AG10803 (cell line): ENCODE measurements at regions not wholly inside any gene's neighbourhood (a gene's known extent, or its start where the extent isn't known, plus 50 kb on each side); places are given as distances from the start of the nearest gene placed in this dataset.

ENCODE experiments used
- DNase-seq: peaks from one replicate; pipeline ENCODE4 v3.0.0; 2010; ENCODE audit warnings: low read depth
- H3K4me3 ChIP-seq: 2 replicates; pipeline ENCODE4 v1.5.1; 2011; ENCODE audit warnings: mild to moderate bottlenecking, low read length, control low read depth
- TF ChIP-seq, protein P1 (sequence below): conservative IDR thresholded peaks from 2 replicates; pipeline ENCODE4 v1.5.1; 2011; ENCODE audit warnings: mild to moderate bottlenecking, low read length, control low read depth, inconsistent platforms

DNA sequence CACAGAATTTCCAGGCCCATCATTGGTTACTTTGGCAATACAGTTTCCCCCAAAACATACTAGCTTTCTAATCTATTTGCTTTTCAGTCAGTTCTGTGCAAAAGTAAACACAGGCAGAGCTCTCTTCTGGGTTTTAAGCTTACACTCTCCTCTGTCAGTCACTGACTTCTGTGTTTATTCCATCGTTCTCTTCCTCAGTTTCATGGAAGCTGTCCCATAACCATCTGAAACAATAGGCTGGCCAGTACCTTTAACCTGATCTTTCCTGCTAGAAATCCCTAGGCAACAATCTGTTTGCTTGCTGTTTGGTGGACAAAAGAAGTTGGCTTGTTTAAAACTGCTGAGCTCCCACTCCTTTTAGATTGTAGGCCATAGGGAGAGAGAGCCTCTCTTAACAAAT is 431.5 kb downstream of the HACE1 start:
- DNase-seq = no peak
- TF ChIP-seq, protein P1, sequence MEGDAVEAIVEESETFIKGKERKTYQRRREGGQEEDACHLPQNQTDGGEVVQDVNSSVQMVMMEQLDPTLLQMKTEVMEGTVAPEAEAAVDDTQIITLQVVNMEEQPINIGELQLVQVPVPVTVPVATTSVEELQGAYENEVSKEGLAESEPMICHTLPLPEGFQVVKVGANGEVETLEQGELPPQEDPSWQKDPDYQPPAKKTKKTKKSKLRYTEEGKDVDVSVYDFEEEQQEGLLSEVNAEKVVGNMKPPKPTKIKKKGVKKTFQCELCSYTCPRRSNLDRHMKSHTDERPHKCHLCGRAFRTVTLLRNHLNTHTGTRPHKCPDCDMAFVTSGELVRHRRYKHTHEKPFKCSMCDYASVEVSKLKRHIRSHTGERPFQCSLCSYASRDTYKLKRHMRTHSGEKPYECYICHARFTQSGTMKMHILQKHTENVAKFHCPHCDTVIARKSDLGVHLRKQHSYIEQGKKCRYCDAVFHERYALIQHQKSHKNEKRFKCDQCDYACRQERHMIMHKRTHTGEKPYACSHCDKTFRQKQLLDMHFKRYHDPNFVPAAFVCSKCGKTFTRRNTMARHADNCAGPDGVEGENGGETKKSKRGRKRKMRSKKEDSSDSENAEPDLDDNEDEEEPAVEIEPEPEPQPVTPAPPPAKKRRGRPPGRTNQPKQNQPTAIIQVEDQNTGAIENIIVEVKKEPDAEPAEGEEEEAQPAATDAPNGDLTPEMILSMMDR = no peak
- no peak overlapping the region for H3K4me3 ChIP-seq

DNA sequence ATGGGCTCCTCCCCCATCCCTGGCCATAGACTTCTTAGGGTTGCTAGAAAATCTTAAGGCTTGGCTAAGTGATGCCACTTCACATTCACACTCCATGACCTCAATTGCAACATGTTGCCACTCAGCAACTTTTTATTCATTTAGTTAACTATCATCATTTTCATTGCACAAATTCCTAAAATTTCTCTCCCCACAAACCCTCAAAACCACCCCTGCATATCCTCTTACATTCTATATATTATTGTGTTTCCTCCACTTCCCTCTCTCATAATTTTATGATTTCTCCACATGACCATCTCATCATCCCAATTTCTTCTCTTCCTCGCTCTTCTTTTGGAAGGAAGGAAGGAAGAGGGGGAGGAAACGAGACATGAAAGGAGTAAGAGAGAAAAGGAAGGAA is 436.0 kb downstream of the HACE1 start:
- no peak for DNase-seq
- no peak overlapping the region for H3K4me3 ChIP-seq
- TF ChIP-seq, protein P1 = no peak

DNA sequence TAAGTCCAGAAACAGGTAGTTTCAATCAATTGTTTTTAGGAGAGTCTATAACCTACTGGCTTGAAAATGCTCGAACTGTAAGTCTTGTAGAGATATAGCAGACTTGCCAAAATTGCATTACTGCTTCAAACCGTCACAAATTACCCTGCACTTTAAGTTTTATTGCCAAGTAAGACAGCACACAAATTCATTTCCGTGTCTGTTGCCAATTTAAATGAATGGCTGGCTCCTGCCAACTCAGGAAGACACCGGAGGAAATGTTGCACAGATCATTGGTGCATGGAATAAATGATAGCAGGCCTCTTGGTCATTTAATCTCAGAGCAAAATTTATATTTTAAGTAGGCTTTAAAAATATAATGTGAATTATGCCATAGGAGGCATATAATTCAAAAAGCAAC is 438.1 kb downstream of the HACE1 start:
- DNase-seq = no peak
- no peak overlapping the region for H3K4me3 ChIP-seq
- TF ChIP-seq, protein P1 = no peak

DNA sequence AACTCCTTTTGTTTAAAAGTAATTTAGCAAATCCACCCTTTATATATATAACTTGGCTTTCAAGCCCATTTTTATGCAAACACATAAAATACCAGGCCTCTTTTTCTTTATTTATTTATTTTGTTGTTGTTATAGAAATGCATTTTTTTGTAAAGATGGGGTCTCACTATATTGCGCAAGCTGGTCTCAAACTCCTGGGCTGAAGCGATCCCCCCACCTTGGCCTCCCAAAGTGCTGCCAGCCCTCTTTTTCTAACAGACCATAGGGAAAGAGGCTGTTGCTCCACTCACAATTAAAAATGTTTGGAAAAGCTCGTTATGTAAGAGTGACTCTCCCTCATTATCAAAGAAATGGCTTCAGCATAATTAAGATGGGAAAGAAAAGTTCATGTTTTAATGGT is 440.9 kb downstream of the HACE1 start:
- DNase-seq = no peak
- no peak overlapping the region for H3K4me3 ChIP-seq
- TF ChIP-seq, protein P1 = no peak

DNA sequence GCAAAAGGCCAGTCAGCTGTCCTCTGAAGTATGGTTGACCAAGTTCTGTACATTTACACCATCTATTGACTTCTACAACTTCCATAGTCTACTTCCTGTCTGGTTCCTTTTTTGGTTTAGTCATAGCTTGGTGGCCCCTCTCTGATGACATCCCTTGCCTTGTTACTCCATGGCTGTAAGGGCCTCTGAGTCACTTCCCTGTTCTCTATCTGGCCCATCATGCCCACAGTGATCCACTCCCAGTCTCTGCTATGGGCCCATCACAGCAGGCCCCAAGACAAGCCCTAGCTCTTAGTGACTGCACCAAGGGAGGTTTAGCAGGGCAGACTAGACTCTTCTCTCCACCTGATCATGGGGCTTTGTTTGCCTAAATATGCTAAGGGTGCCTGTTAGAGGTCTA is 441.6 kb downstream of the HACE1 start:
- H3K4me3 ChIP-seq = no peak overlapping the region
- TF ChIP-seq, protein P1 = no peak
- DNase-seq = no peak

DNA sequence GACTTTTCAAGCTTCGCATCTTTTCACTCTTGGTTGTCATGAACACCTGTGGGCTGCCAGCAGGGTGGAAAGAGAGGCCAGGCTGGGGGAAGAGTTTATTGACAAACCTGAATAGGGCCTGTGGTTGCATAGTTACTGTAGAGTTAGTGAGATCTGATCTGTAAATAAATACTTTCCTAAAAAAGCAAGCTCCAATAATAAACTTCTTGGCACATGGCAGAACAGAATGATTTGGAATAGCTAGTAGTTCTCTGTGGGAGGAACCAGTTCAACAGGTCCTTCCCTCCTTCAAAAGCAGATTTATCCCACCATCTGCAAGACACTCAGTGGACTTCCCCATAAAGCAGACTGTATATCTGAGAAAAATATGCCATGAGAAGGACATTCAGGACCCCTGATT is 445.0 kb downstream of the HACE1 start:
- H3K4me3 ChIP-seq = no peak overlapping the region
- TF ChIP-seq, protein P1 = no peak
- no peak for DNase-seq

DNA sequence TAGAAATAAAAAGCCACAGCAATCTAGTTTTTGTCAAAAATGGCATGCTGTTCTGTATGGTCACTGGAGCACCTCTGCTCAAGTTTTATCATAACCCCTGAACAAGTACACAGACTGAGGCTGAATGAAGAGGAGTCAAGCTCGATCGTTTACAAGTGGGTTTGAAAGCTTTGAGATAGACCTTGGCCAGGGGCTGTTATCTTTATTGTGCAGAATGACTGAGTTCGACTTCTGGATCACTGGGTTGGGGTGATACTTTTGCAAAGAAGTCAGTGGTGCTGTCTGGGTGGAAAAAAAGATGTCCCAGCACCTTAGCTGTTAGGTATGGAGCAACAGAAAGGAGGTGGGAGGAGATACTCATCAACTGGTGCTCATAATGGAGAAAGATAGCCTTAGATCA is 446.0 kb downstream of the HACE1 start:
- TF ChIP-seq, protein P1 = no peak
- H3K4me3 ChIP-seq = no peak overlapping the region
- no peak for DNase-seq
